Gastrocnemius medialis (tissue), 4 donors: ENCODE measurements at regions not wholly inside any gene's neighbourhood (a gene's known extent, or its start where the extent isn't known, plus 50 kb on each side); places are given as distances from the start of the nearest gene placed in this dataset.

Experiments used
- ATAC-seq, 2 donors: fragments of 150-250 bp; one replicate each; pipeline ENCODE4 v1.9.1; 2016
- DNase-seq, 2 donors: peaks; one replicate each; pipeline ENCODE4 v3.0.0-alpha.2; 2019
- H3K27ac ChIP-seq, 4 donors: fragments of 200-600 bp; sonication (generic); 1 replicate in 1 of 4; 2 replicates in 3 of 4; pipeline ENCODE4 v1.5.1; 2016 to 2018; ENCODE audit warnings: mild to moderate bottlenecking in 2 of 4, moderate library complexity in 1 of 4
- H3K27me3 ChIP-seq, 3 donors: fragments of 200-600 bp; sonication (generic) in 2 of 3; 1 replicate in 1 of 3; 2 replicates in 2 of 3; pipeline versions ENCODE4 v1.5.1 to v1.6.0; 2016 to 2019; ENCODE audit warnings: mild to moderate bottlenecking in 1 of 3, moderate library complexity in 1 of 3
- H3K36me3 ChIP-seq, 2 donors: fragments of 200-600 bp; sonication (generic) in 1 of 2; one replicate each; pipeline ENCODE4 v1.5.1; 2017 to 2018
- H3K4me1 ChIP-seq, 2 donors: fragments of 200-600 bp; sonication (generic) in 1 of 2; one replicate each; pipeline ENCODE4 v1.5.1; 2016 to 2017; ENCODE audit warnings: mild to moderate bottlenecking in 2 of 2
- H3K4me3 ChIP-seq, 4 donors: fragments of 200-600 bp; sonication (generic) in 3 of 4; 1 replicate in 1 of 4; 2 replicates in 3 of 4; pipeline ENCODE4 v1.5.1; 2016 to 2019; ENCODE audit warnings: mild to moderate bottlenecking in 2 of 4
- H3K9me3 ChIP-seq, 3 donors: fragments of 200-600 bp; sonication (generic) in 2 of 3; 1 replicate in 1 of 3; 2 replicates in 2 of 3; pipeline ENCODE4 v1.5.1; 2016 to 2019
- CTCF ChIP-seq, 5 experiments: fragments of 450-650 bp in 3 of 5; fragments of 200-600 bp in 2 of 5; sonication (generic) in 2 of 5; IDR thresholded peaks in 4 of 5; conservative IDR thresholded peaks in 1 of 5; 1 replicate in 4 of 5; 2 replicates in 1 of 5; pipeline ENCODE4 v1.5.1; 2016 to 2019; ENCODE audit warnings: antibody characterized with exemption in 5 of 5, mild to moderate bottlenecking in 3 of 5, moderate library complexity in 3 of 5
- POLR2A ChIP-seq, 2 donors: fragments of 450-650 bp; IDR thresholded peaks; one replicate each; pipeline ENCODE4 v1.6.1; 2017; ENCODE audit warnings: antibody characterized with exemption in 2 of 2, mild to moderate bottlenecking in 2 of 2, moderate library complexity in 2 of 2
- in situ Hi-C, 4 donors: fragments of 200-750 bp; cut with MboI; loops; one replicate each; pipeline versions ENCODE4 v1.15.0 to v1.8.0; 2017; ENCODE audit warnings: low sequenced_read_pairs in 4 of 4
- intact Hi-C: fragments of 100-400 bp; cut with DNase I; formaldehyde crosslinking; loops from one replicate; pipeline ENCODE4 v1.15.1; 2023; ENCODE audit warnings: low total_unique reads
- microRNA counts, 2 donors: library from miRNA; unstranded; fragments of <30 nt; microRNA quantifications; one replicate each; lab custom pipeline; 2016
- microRNA-seq, 2 donors: library from miRNA; unstranded; fragments of <30 nt; microRNA quantifications; one replicate each; pipeline ENCODE4, GENCODE V29; 2016; ENCODE audit warnings: borderline replicate concordance in 2 of 2

GRCh38 chr2:184541591-184541990, 56.7 kb upstream of the ZNF804A start:
- ATAC-seq, result no peak
- Histone ChIP-seq H3K9me3 (no peaks in the 10 kb centered on the region), H3K4me1 (no peaks in the 10 kb centered on the region), H3K27ac (no peak overlapping the region), H3K27me3 (no peaks in the 10 kb centered on the region), H3K36me3 (no peaks in the 10 kb centered on the region), H3K4me3 (no peak overlapping the region)
- no peak for DNase-seq
- intact Hi-C loops, result no loop called here
- TF ChIP-seq CTCF (IDR thresholded peaks at IDR 0.05 in 4 of 5, conservative IDR thresholded peaks at IDR 0.05 in 1 of 5), result no peak
- no peak for TF ChIP-seq POLR2A (IDR thresholded peaks at IDR 0.05)
- in situ Hi-C loops, result no loop called here

GRCh38 chr2:184543832-184544231, 54.5 kb upstream of the ZNF804A start:
- H3K27me3 ChIP-seq, result no peaks in the 10 kb centered on the region
- H3K36me3 ChIP-seq, result no peaks in the 10 kb centered on the region
- ATAC-seq (no peak), DNase-seq (no peak)
- TF ChIP-seq CTCF (IDR thresholded peaks at IDR 0.05 in 4 of 5, conservative IDR thresholded peaks at IDR 0.05 in 1 of 5), result no peak
- TF ChIP-seq POLR2A (IDR thresholded peaks at IDR 0.05), result no peak
- in situ Hi-C loops, result no loop called here
- no peaks in the 10 kb centered on the region for H3K9me3 ChIP-seq
- no peak overlapping the region for H3K27ac ChIP-seq
- intact Hi-C loops, result no loop called here
- no peaks in the 10 kb centered on the region for H3K4me1 ChIP-seq
- H3K4me3 ChIP-seq, result no peak overlapping the region

MicroRNAs in the stretch of these regions (microRNA counts, 767-probe panel; counts per million panel counts)
- microRNA hsa-miR-548ae (lab: Ali Mortazavi, UCI), result 356 to 448 counts per million in 2 donors

Small RNAs in the stretch of these regions (microRNA-seq; reads per million reads assigned to microRNA genes)
- gene MIR548AE1, result 0 reads per million in 2 donors
